GM12878 (cell line): ENCODE measurements at regions not wholly inside any gene's neighbourhood (a gene's known extent, or its start where the extent isn't known, plus 50 kb on each side); places are given as distances from the start of the nearest gene placed in this dataset.

Experiments
- ATAC-seq: fragments of 200-7000 bp; cut with Tn5 transposase; 3 replicates; pipeline ENCODE4 v1.9.1; 2020; ENCODE audit warnings: mild to moderate bottlenecking, moderate library complexity
- BruUV-seq: library from RNA; stranded (reverse); fragments of 400-500 nt; replicated peaks from 2 replicates; lab custom pipeline; 2021; lab: Mats Ljungman, UMichigan
- CTCF ChIA-PET: fragments of 300-600 bp; sonication (Branson Sonifier 250); formaldehyde crosslinking; extraction: SDS; loops from one replicate; lab custom pipeline; 2021; ENCODE audit warnings: inconsistent platforms; lab: Yijun Ruan, JAX
- POLR2A ChIA-PET: fragments of 350-600 bp; formaldehyde crosslinking; extraction: SDS; loops from one replicate; lab custom pipeline; 2021; ENCODE audit warnings: inconsistent platforms; lab: Charles Lee
- RAD21 ChIA-PET: fragments of 300-600 bp; sonication (Branson Sonifier 250); formaldehyde crosslinking; loops from one replicate; lab custom pipeline; 2023; ENCODE audit warnings: antibody characterized with exemption; ENCODE audit not compliant: unreplicated experiment; lab: Charles Lee
- SMC1A ChIA-PET: fragments of 300-600 bp; sonication (Branson Sonifier 250); formaldehyde crosslinking; loops from one replicate; lab custom pipeline; 2023; ENCODE audit not compliant: unreplicated experiment, uncharacterized antibody; lab: Charles Lee
- DNase-seq: peaks from one replicate; pipeline ENCODE4 v3.0.0-alpha.2; 2011; ENCODE audit warnings: low read depth, low spot score
- FAIRE-seq: peaks from 3 replicates; lab custom pipeline; 2011; peaks lifted over from hg19 to GRCh38; lab: Jason Lieb, UNC
- H2AFZ ChIP-seq: 2 replicates; pipeline ENCODE4 v1.6.0; 2011; ENCODE audit warnings: low read depth, low read length, control low read depth; ENCODE audit not compliant: control insufficient read depth
- H3K27ac ChIP-seq: 2 replicates; pipeline ENCODE4 v1.5.1; 2011; ENCODE audit warnings: control low read depth; ENCODE audit not compliant: control insufficient read depth, insufficient read depth
- H3K27me3 ChIP-seq, 2 experiments: replicated peaks in 1 of 2; 2 replicates each; pipeline versions ENCODE4 v1.6.0 to v1.6.1; 2011; ENCODE audit warnings: low read length in 1 of 2; ENCODE audit not compliant: control insufficient read depth in 2 of 2, insufficient read depth in 2 of 2
- H3K36me3 ChIP-seq, 2 experiments: 2 replicates each; pipeline ENCODE4 v1.5.1; 2011; ENCODE audit warnings: low read length in 1 of 2; ENCODE audit not compliant: control insufficient read depth in 2 of 2, insufficient read depth in 2 of 2
- H3K4me1 ChIP-seq: 2 replicates; pipeline ENCODE4 v1.6.1; 2011; ENCODE audit warnings: mild to moderate bottlenecking, low read length, moderate library complexity, mixed read lengths; ENCODE audit not compliant: control insufficient read depth, insufficient read depth
- H3K4me2 ChIP-seq: 2 replicates; pipeline ENCODE4 v1.6.0; 2011; ENCODE audit warnings: control low read depth; ENCODE audit not compliant: control insufficient read depth, insufficient read depth
- H3K4me3 ChIP-seq: fragments of 200-600 bp; sonication (generic); 2 replicates; pipeline ENCODE4 v1.5.1; 2016
- H3K79me2 ChIP-seq: 2 replicates; pipeline ENCODE4 v1.6.0; 2011; ENCODE audit warnings: low read length; ENCODE audit not compliant: control insufficient read depth, insufficient read depth
- H3K9ac ChIP-seq: 2 replicates; pipeline ENCODE4 v1.8.0; 2011; ENCODE audit warnings: low read length, control low read depth, mixed read lengths; ENCODE audit not compliant: control insufficient read depth, insufficient read depth
- H3K9me3 ChIP-seq: replicated peaks from 3 replicates; pipeline ENCODE4 v1.5.1; 2011; ENCODE audit warnings: mild to moderate bottlenecking, low read length; ENCODE audit not compliant: control insufficient read depth, insufficient read depth
- H4K20me1 ChIP-seq: 2 replicates; pipeline ENCODE4 v1.6.0; 2011; ENCODE audit not compliant: control insufficient read depth, insufficient read depth
- RAD21 ChIP-seq: IDR thresholded peaks from 2 replicates; pipeline ENCODE4 v1.6.1; 2011; ENCODE audit warnings: mild to moderate bottlenecking, low read depth, low read length, moderate library complexity; ENCODE audit not compliant: insufficient read depth
- ZNF622 ChIP-seq: fragments of 450-650 bp; IDR thresholded peaks from 2 replicates; pipeline ENCODE4 v1.6.1; 2017; ENCODE audit warnings: mild to moderate bottlenecking, inconsistent platforms
- WGBS: methylation state at CpG from one replicate; pipeline ENCODE4 v1.1.6; 2016; ENCODE audit warnings: low lambda C conversion rate; ENCODE audit not compliant: insufficient replicate concordance, insufficient coverage; ENCODE audit errors: missing lambda C conversion rate; 5-methylcytosine and 5-hydroxymethylcytosine counted together
- in situ Hi-C: fragments of 300-500 bp; cut with MboI; formaldehyde crosslinking; loops from 9 replicates; pipeline ENCODE4 v1.14.3; 2018; ENCODE audit warnings: mixed read lengths
- intact Hi-C: fragments of 100-400 bp; cut with micrococcal nuclease; formaldehyde crosslinking; loops from one replicate; pipeline ENCODE4 v1.14.2; 2022; ENCODE audit not compliant: unreplicated experiment
- TF ChIP-seq, protein P1 (sequence below), 3 experiments: IDR thresholded peaks in 2 of 3; conservative IDR thresholded peaks in 1 of 3; 2 replicates each; pipeline ENCODE4 v1.5.1; 2011; ENCODE audit warnings: low read depth in 3 of 3, low read length in 3 of 3, mild to moderate bottlenecking in 3 of 3, control low read depth in 2 of 3, moderate library complexity in 2 of 3, inconsistent platforms in 1 of 3, mixed read lengths in 1 of 3; ENCODE audit not compliant: control insufficient read depth in 2 of 3, insufficient read depth in 1 of 3; ENCODE audit errors: extremely low read depth in 1 of 3

DNA sequence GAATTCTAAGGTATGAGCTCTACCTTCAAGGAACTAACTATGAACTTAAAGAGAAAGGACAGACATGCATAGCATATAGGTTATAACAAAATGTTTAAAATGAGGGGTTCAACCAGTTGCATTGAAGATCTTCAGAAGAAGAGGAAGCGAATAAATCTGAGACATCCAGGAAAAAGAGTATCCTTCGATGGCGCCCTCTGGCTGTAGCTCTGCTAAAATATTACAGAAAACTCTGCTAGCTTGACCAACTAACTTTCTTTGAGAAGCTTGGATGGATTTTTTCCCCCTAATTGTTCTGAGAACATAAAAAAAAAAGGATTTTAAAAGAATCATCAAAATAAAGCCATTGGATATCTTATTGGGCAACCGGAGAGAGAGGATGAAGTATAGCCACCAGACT lies 659.9 kb upstream of the SOX9 start:
- ChIA-PET RAD21 (interaction anchor here (0.8 to 1.6 kb wide), 5 partner anchors 12 to 1651 kb away, joined by 3 to 9 read pairs (median 4); no protein-coding TSS in a partner anchor), POLR2A (no interaction called here)
- Histone ChIP-seq H3K36me3 (no peaks in the 10 kb centered on the region), H3K27me3 (no peaks in the 10 kb centered on the region), H4K20me1 (no peaks in the 10 kb centered on the region), H3K4me1 (no peaks in the 10 kb centered on the region), H3K9me3 (no peaks in the 10 kb centered on the region), H3K9ac (no peak overlapping the region)
- intact Hi-C loops = loop anchor here (1.0 to 5.0 kb wide), 3 partner anchors 374 to 824 kb away; no protein-coding TSS in a partner anchor
- in situ Hi-C loops = loop anchor here (10.0 kb wide), 1 partner anchor 654 kb away; no protein-coding TSS in a partner anchor
- TF ChIP-seq, protein P1, sequence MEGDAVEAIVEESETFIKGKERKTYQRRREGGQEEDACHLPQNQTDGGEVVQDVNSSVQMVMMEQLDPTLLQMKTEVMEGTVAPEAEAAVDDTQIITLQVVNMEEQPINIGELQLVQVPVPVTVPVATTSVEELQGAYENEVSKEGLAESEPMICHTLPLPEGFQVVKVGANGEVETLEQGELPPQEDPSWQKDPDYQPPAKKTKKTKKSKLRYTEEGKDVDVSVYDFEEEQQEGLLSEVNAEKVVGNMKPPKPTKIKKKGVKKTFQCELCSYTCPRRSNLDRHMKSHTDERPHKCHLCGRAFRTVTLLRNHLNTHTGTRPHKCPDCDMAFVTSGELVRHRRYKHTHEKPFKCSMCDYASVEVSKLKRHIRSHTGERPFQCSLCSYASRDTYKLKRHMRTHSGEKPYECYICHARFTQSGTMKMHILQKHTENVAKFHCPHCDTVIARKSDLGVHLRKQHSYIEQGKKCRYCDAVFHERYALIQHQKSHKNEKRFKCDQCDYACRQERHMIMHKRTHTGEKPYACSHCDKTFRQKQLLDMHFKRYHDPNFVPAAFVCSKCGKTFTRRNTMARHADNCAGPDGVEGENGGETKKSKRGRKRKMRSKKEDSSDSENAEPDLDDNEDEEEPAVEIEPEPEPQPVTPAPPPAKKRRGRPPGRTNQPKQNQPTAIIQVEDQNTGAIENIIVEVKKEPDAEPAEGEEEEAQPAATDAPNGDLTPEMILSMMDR (IDR thresholded peaks at IDR 0.05 in 2 of 3, conservative IDR thresholded peaks at IDR 0.05 in 1 of 3; ENCODE audit: control insufficient read depth in 2 of 3, extremely low read depth in 1 of 3, insufficient read depth in 1 of 3, low read depth in 3 of 3, low read length in 3 of 3) = peak; percentile 7 to 26 (median 16); a peak in 3 of 6 replicates
- TF ChIP-seq RAD21 = peak; percentile 13; the same call in 1 of the 2 replicates
- no peak for TF ChIP-seq ZNF622
- TF ChIP-seq, all 136 proteins: peak for 2
- Histone ChIP-seq H3K79me2 (no peaks in the 10 kb centered on the region), H3K4me3 (no peak overlapping the region), H3K27ac (no peak overlapping the region), H2AFZ (no peak overlapping the region), H3K4me2 (no peak overlapping the region)
- ChIA-PET SMC1A (interaction anchor here (0.7 to 1.7 kb wide), 5 partner anchors 12 to 694 kb away, joined by 3 to 14 read pairs (median 3); no protein-coding TSS in a partner anchor), CTCF (interaction anchor here (0.9 to 3.5 kb wide), 17 partner anchors 8 to 700 kb away, joined by 3 to 43 read pairs (median 4); no protein-coding TSS in a partner anchor)
- FAIRE-seq (no peak), DNase-seq (no peak), ATAC-seq (no peak)
- 10% methylated on average over 4 of the region's 4 CpGs for WGBS
- no TSS peak for BruUV-seq
